HG03196 (cell line): ENCODE measurements at regions not wholly inside any gene's neighbourhood (a gene's known extent, or its start where the extent isn't known, plus 50 kb on each side); places are given as distances from the start of the nearest gene placed in this dataset.
A peak's percentile ranks its signal among the peaks of the same experiment; 100 is the strongest.

ENCODE experiments used
- ATAC-seq: cut with Tn5 transposase; IDR thresholded peaks from one replicate; pipeline ENCODE4 v1.9.1; 2021; ENCODE audit not compliant: unreplicated experiment

DNA sequence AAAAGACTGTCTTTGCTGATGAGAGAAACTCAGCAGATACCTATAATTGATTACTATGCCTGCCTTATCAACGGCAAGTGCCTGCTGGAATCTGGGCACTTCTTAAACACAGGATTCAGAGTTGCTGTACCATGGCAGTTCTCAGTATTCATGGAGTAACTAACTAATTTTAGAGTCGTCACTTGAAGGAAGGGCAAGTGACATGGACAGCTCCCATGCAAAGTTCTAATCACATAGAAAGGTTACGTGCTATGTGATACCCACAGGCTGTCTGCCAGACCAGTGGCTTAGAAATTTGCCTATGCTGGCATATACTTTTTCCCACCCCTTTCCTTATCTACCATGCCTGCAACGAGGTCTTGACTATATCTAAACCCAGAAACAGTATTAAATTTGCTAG lies 931.1 kb upstream of the TENM3 start:
- no peak for ATAC-seq

DNA sequence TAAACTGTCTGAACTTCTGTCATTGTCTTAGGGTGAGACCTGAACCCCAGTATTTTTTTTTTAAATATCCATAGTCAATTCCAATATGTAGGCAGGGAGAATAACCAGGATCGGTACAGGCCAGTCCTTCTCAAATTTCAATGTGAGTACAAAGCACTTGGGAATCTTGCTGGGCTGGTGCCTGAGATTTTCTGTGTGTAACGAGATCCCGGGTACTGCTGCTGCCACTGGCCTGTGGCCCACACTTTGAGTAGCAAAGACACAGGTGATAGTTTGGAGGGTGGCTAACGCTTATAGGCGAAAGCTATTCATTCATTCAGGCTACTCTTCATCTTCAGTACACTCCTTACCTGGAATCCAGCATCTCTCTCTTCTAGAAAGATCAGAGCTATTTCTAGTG lies 923.6 kb upstream of the TENM3 start:
- ATAC-seq, result no peak

DNA sequence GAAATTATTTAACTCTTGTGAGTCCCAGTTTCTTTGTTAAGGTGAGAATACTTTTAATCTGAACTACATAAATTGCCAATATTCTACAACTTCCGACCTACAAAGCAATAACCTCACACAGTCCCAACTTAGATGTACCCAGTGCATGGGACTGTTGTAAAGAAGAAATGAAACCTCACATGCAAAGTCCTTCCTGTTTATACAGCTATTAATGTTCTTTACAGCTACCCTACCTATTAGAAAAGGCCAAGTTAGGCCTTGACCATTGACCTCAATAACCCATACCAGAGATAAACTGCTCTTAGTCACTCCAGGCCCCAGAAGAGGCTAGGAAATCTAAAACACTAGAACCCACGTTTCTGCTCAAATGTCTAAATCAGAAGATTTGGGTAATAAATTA lies 920.1 kb upstream of the TENM3 start:
- peak; percentile 83 for ATAC-seq

DNA sequence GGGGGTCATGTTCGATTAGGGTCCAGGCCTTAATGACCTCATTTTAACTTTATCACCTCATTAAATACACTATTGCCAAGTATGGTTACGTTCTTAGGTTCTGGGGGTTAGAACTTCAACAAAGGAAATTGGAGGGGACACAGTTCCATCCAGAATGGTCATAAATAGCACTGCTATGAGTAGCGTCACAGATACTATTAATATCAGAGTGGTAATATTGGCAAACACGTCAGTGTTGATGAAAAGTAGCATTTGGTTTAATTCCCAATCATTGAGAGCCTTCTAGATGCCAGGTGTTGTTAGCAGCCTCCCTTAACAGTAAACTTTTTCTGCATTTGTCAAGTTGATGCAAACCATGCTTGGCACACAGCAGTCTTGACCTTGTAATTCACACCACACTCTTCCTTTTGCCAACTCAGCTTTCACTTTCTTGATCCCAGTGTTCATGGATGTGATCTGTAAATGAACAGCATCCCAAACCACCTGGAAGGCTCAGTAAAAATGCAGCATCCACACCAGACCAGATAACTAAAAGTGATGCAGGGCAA lies 912.5 kb upstream of the TENM3 start:
- ATAC-seq, result no peak

DNA sequence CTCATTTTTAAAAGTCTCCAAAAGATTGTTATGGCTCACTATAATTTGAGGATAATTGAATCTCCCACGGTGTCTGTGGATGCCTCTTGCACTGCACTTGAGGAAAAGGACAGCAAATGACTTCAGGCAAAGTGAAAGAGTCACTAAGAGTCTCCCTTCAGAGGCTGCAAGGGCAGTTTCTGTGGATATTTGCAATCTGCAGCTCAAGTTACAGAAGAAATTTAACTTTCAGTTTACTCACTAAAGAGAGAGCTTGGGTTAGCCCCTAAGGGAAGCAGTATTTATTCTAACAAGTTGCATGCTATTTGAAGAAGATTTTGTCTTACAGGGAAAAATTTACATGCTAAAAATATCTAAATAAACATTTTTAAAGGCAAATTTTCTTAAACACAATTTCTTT lies 912.0 kb upstream of the TENM3 start:
- ATAC-seq, result no peak

DNA sequence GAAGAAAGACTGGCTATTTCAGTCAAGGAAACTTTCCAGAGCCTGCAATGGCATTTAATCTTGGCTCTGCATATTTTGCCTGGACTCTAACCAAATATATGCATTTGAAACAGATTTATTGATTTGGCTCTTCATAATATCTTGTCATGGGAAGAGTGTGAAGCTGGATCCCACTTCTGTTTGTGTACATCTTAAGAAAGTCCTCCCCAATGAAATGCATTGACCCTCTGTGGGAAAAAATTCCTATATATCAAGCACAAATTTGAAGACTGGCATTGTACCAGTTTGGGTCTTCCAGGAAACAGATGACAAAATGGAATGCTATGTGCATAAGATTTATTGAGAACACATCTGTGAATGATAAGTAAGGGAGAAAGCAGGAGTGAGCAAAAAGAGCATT lies 897.3 kb upstream of the TENM3 start:
- no peak for ATAC-seq

DNA sequence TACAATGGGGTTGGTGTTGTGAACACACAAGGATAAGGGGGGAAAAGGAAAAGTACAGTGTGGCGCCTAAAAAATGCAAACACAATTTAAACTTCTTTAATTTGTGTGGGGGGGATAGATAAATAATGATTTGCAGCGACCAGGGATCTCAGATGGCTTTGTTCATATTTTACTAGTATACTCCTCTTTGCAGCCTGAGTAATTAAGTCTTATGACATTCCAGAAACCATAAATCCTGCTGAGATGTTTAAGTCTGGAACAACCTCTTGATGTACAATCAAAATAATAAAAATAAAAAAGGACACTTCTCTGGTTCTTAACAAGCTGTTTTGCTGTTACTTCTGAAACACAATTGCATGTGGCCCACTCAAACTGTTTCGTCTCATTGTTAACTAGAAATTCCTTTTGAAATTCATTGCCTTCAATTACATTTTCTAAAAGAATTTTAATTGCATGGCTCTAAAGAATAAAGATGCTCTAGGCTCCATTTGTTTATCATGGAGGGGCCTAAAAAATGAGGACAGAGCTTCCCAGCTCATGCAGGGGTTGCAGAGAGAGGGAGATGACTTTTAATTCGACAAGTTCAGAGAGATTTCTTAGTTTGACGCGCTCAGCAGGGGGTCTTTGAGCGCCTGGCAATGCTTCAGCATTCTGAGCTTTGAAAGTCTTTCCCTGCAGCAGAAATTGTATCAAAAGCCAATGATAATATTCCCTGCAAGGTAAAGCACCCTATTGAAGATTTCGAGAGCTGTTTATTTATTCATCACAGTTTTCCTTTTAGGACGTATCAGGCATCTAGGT lies 892.4 kb upstream of the TENM3 start:
- ATAC-seq, result no peak

DNA sequence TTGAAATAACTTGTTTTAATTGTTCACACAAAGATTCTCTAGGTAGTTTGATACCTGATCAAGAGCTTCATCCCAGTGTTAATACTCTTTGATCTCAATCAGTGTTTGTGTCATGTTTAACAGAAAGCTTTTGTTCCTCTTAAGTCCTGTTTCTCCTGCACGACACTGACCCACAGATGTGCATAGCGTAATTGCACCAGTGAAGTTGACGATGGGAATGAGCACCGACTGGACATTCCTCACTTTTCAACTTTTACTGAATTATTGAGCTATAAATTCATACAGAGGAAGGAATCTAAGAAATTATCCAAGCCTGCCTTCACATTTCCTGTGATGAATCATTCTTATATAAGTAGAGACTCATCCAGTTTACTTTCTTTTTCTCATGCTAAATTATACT lies 878.7 kb upstream of the TENM3 start:
- no peak for ATAC-seq

DNA sequence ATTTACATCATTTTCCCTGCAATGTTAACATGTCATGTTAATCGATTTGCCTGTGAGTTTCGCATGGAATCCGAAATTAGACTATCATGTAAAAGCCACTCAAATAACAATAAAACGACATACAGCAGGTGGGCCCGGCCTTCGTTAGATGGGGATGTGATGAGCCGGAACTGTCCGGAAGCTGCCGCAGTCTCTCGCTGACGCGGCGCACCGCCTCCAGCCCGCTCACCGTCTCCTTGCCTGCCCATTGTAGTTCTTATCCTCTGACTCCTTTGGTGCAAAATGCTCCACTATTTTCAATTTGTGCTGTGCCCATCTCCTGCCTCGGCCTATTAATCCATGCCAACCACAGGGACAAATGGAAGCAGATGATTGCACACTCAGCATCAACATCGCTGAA lies 877.5 kb upstream of the TENM3 start:
- no peak for ATAC-seq

DNA sequence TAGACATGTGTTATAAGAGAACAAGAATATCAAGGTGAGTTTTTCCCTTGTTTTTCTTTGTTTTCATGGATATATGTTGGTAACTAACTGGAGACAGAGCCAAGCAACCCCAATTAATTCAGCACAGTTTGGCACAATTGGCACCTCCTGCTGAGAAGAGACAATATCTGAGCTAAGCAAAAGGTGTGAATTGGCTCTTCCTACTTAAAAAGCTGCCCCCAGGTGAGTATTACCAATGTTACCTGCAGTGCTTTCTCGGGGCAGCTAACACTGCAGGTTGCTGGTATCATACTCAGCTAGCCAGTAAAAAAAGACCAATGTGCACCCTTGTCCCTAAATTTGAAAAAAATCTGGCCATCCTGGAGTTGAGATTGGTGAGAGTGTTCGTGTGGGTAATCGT lies 871.2 kb upstream of the TENM3 start:
- ATAC-seq, result no peak

DNA sequence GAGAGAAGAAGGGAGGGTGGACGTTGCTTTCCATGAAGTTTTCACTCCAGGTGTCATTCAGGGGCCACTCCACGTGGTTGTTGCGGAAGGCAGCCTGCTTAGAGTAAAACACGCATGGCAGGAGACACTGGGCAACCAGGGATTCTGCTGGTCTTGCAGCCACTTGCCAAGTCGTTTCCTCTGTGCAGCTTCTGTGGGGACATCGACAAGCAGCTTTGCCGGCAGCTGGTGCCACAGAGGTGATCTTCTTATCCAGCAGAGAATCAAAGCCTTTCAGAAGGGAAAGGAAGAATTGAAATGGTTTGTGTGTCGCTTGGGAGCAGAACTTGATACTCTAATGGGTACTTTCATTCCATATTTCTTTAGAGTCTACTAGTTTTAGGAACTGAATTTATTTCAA lies 867.1 kb upstream of the TENM3 start:
- no peak for ATAC-seq

DNA sequence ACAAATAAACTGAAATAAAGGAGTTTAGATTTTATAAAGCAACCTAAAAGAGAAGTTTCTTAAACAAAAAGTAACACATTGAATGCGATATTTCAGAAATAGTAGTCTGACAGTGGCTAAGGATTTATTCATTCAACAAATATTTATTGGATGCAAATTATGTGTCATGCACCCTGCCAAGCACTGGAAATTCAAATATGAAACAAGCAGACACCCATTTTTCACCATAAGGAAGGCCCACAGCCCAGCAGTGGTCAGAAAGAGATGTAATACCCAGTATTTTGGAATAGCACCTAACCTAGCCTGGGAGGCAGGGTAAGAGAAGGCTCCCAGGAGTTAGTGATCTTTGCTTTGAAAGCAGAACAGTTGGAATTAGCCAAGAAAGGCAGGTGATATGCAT lies 855.1 kb upstream of the TENM3 start:
- ATAC-seq, result no peak

DNA sequence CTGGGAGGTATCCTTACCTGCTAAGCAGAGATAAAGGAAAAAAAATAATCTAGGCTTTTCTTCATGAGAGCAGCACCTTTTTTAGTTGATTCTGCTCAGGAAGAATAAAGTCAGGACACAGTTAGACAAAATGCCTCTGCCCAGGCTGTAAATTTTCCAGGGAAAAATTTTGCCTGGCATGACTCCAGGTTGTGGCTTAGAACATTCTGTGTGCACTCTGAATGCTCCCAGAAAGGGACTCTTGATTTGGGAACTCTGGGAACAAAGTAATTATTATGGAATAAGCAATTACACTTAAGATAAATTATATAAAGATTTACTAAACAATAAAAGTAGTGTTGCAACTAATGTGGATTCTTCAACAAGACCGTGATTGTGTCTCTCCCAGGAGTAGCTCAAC lies 826.2 kb upstream of the TENM3 start:
- no peak for ATAC-seq

DNA sequence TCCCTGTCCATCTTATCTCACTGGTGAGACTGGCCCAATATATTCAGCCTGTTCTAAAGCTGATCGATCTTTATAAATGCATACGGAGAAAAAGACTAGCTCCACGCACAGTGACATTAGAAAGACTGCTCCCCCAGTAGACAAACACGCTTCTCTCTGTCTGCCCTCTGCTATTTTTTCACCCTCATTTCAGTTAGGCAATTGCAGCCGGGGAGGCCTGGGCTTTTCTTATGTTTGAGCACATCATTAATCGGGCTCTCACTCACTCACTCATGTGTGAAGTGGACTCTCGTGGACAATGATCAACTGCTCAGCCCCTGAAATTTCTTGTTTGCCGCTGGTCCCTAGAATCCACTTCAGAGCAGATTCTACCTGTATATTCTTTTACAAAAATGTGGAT lies 824.7 kb upstream of the TENM3 start:
- no peak for ATAC-seq

DNA sequence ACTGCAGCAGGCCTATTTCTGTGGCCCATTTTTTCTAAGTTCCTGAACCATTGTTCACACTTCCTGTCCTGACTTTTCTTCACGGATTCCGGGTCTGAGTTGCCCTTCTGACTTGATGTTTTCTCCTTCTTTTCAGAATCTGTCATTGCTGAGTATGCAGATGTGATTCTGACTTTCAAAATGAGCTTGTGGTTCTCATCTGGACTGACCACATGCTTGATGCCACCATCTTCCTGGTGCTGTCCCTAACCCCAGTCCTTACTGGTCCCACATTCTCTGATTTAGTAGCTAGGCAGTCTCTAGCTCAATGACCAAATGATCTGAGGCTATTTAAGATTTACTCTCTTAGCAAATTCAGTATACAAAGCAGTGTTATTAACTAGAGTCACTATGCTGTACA lies 822.3 kb upstream of the TENM3 start:
- ATAC-seq, result no peak

DNA sequence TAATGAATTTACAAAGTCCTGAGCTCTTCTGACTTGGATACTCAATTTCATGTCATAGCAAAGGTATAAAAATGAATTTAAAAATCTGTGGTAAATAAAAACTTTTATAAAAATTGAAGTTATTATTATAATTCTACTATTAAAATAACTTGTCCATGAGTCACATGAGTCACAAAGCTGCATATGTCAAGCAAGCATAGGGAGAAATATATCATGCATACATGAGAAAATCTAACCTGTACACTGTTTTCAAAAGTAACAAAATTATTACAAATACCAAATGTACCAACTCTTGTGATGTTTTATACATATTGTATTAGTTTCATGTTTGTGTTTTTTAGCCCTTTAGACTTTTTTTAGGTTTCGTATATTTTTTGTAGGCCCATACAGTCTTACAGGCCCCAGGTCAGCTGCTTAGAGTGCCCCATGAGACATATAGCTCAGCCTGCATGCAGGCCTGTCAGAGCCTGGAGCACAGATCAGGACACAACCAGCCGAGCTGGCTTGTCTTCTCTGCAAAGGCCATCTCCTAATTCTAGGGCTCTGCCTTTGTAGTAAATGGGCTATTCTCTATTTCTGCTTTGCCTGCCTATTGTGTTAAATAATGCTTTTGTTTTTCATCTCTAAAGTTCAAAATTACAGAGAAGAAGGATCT lies 818.7 kb upstream of the TENM3 start:
- no peak for ATAC-seq

DNA sequence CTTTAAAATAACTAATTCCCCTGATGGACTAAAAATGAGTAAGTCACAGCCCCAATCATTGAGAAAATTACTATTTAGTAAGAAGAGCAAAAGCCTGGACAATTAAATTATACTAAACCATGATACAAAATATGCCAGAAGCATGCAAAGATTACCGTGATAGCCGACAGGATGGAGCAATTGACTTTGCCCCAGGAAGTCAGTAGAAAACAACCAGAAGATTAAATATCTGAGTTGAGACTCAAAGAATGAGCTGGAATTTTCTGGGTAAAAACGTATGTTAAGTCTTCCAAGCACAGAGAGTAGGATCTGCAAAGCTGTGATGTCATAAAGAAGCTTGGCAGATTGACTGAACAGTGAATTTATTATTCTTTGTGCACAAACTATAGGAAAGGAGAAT lies 816.1 kb upstream of the TENM3 start:
- ATAC-seq, result no peak

DNA sequence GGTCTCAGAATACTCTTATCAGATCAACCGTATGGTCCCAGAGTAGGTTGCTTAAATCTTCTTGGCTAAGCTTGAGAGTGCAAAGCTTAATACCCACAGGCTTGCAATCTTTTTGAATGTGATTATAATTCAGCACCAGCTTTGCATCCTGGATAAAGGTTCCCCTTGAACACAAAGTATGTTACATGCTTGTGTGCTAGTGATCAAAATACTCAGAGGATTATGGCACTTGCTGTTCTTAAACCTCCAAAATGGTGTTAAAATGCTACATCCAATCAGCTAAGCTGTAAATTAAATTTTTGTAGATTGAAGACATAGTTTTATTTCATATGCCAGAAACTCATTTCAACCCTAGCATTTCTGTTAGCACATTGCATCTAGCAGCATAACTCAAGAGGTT lies 812.2 kb upstream of the TENM3 start:
- no peak for ATAC-seq

DNA sequence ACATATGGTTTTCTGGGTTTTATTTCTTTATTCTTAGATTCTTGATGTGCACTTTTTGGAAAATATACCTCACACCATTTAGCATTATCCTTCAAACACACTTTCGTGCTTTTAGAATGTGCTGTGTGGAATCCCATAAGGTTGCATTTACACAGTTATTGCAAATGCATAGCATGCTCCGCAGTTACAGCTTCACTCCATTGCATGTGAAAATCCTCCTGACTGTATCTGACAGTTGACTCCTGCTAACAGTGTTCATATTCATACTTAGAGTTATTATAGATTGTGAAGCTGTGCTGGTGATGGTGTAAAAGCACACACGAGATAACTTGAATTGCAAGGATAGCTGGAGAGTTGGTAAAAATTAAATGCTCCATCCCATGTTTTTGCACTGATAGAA lies 811.5 kb upstream of the TENM3 start:
- ATAC-seq, result no peak

DNA sequence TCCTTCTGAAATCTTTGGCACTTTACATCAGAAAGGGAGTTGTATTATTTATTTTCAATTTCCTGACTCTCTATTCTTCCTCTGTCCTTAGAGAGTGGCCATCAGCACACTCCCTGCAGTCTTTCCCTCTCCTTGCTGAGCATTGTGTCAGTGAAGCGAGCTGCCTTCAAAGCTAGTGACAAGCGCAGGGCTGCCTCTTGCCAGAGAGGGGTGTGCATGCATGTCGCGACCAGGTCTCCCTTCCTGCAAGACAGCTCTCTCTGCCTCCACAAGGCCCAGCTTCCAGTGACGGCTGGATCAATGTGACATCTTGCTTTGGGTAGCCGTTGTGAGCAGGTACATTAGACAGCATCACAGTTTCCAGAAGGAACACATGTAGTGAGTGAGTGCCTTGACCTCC lies 810.9 kb upstream of the TENM3 start:
- ATAC-seq, result no peak

DNA sequence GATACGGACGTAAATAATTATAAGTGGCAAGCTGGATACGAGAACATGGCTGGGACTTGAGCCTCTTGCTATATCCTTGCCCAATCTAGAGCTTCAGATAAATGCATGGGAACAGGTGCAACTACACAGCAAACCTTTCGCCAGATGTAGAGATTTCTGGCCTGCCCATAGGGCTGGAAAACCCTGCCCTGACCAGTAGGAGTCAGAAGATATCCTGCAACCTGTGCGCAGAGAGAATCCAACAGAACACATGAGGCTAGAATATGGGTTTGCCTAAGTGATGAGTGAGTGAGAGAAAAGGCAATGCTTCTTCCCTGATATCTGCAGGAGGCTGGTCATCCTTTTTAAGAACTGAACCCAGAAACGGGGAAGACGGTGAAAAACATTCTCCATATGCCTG lies 805.3 kb upstream of the TENM3 start:
- ATAC-seq, result no peak

DNA sequence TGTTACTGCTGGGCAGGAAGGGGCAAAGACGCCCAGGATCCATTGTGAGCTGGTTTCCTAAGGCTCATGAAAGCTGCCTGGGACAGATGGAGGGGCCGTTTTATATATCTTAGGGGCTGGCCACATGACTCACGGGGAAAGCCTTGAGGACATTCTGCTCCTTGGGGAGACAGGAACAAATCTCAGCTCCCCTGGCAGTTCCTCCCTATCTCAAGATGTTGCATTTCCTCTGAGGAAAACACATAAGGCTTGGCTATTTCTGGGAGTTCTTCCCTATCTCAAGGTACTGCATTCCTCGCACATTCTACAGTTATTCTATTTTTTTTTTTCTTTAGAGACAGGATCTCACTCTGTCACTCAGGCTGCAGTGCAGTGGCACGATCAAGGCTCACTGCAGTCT lies 804.6 kb upstream of the TENM3 start:
- ATAC-seq, result no peak

DNA sequence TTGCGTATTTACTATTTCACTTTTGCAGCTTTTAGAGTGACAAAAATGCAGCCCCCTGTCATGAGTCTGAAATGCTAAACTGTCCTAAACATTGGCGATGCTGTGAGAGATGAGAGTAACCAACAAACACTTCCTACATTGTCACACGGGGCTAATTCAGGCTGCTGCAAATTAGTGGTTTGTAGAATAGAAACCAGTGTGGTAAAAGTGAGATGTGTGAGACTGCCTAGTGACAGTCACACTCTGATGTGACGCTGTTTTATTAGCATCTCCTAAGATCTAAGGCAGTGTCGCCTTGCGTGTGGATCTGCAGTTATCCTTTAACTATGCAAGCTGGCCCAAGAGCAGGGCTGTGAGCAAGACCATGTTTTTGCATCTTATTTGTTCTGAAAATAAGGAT lies 800.2 kb upstream of the TENM3 start:
- no peak for ATAC-seq
